ENCODE measurements at regions not wholly inside any gene's neighbourhood (a gene's known extent, or its start where the extent isn't known, plus 50 kb on each side); places are given as distances from the start of the nearest gene placed in this dataset.

DNA sequence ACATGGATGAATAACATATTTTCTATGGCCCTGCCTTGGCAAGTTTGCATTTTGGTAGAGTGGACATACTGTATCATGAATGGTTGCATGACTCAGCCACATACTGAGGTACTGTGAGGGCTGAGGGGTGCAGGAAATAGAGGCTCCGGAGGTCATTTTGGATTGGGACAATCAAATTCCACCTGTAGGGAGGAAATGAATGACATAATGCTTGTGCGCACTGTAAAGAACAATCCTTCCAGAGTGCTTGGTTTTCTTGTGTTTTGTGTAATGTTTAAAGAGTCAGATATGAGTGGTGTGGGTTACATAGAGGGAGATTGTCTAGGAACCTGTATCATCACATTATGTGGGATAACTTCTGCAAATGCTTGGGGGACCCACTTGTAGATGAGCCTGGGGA lies 329.9 kb upstream of the PROX1 start:
- no peaks in the 10 kb centered on the region for H3K4me1 ChIP-seq
- no peak overlapping the region for H3K27ac ChIP-seq
- peaks cover 0 to 8% (median 0%) of the 10 kb centered on the region in 7 donors for H3K27me3 ChIP-seq
- intact Hi-C loops (cut with DNase I), result no loop called here
- no peaks in the 10 kb centered on the region for H3K36me3 ChIP-seq
- DNase-seq, result no peak
- TF ChIP-seq, protein P1, sequence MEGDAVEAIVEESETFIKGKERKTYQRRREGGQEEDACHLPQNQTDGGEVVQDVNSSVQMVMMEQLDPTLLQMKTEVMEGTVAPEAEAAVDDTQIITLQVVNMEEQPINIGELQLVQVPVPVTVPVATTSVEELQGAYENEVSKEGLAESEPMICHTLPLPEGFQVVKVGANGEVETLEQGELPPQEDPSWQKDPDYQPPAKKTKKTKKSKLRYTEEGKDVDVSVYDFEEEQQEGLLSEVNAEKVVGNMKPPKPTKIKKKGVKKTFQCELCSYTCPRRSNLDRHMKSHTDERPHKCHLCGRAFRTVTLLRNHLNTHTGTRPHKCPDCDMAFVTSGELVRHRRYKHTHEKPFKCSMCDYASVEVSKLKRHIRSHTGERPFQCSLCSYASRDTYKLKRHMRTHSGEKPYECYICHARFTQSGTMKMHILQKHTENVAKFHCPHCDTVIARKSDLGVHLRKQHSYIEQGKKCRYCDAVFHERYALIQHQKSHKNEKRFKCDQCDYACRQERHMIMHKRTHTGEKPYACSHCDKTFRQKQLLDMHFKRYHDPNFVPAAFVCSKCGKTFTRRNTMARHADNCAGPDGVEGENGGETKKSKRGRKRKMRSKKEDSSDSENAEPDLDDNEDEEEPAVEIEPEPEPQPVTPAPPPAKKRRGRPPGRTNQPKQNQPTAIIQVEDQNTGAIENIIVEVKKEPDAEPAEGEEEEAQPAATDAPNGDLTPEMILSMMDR (IDR thresholded peaks at IDR 0.05), result no peak
- 79 to 80% methylated on average over 2 of the region's 2 CpGs for WGBS, 2 donors
- H3K9me3 ChIP-seq, result no peaks in the 10 kb centered on the region
- no peak for ATAC-seq
- H3K4me3 ChIP-seq, result no peak overlapping the region

DNA sequence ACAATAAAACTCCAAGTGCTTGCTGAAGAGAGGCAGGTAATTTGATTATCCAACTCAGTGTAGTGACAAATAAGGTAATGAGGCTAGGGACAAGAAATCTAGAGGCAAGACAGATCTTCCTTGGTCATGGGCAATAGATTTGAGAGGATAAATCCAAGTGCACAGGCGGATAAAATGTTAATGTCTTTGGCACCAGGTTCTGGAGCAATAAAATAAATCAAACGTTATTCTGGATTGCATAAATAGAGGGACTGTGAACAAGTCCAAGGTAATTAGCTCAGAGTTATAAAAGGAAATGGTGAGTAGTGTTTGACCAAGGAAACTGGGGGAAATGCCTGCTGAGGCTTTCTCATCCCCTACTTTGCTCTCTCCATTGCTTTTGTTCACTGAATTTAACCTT lies 329.3 kb upstream of the PROX1 start:
- Histone ChIP-seq H3K27me3 (peaks cover 0 to 8% (median 0%) of the 10 kb centered on the region in 7 donors), H3K27ac (no peak overlapping the region), H3K9me3 (no peaks in the 10 kb centered on the region), H3K36me3 (no peaks in the 10 kb centered on the region), H3K4me3 (no peak overlapping the region), H3K4me1 (no peaks in the 10 kb centered on the region)
- intact Hi-C loops (cut with DNase I), result no loop called here
- TF ChIP-seq, protein P1 (IDR thresholded peaks at IDR 0.05), result no peak
- ATAC-seq, result no peak
- DNase-seq, result no peak
- WGBS, 2 donors, result 60 to 69% methylated on average over 2 of the region's 2 CpGs

DNA sequence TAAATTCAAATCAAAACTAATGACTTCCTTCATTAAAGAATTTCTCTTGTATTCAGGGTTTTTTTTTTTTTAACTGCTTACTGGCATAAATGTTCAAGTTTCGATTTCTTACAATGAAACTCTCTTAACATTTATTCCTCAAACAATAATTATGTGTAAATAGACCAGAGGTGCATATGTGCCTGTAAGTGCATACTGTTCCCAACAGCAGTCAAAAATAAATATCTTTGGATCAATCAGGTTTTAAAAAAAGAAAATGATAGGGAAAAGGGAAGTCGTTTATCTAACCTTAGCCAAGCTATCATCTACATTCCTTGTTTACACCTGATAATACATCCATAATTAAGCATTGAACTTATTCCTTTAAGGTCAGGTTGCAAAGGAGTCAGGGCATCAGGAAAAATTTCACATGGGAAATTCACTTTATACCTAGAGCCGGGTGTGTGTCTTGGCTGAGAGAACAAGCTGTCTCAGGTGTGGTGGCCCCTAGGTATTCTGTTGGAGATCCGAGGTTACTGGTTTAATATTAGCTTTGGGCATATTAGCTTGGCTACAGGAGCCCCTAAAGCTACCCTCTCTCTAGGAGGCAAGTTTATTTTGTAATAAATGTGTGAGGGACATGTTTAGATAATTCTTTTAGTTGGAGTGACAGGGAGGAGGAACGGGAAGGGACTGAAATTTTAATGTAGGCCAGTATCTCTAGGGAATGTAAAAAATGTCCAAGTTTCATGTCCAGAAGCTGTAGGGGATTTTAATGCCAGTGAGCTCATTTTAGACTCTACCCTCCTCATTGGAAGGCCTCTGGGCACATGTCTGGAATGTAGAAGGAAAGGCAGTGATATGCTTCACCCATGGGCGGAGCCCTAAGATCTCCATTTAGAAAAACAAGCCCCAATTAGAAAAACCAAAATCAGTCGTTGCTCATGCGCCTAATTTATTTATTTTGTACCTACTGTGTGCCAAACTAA lies 327.9 kb upstream of the PROX1 start:
- H3K27me3 ChIP-seq, result peaks cover 0 to 12% (median 3%) of the 10 kb centered on the region in 7 donors
- DNase-seq, result no peak
- TF ChIP-seq, protein P1 (IDR thresholded peaks at IDR 0.05), result no peak
- intact Hi-C loops (cut with DNase I), result no loop called here
- H3K4me1 ChIP-seq, result no peaks in the 10 kb centered on the region
- no peaks in the 10 kb centered on the region for H3K9me3 ChIP-seq
- no peaks in the 10 kb centered on the region for H3K36me3 ChIP-seq
- no peak overlapping the region for H3K4me3 ChIP-seq
- WGBS, 2 donors, result 77 to 81% methylated on average over 8 of the region's 8 CpGs
- no peak for ATAC-seq
- no peak overlapping the region for H3K27ac ChIP-seq

DNA sequence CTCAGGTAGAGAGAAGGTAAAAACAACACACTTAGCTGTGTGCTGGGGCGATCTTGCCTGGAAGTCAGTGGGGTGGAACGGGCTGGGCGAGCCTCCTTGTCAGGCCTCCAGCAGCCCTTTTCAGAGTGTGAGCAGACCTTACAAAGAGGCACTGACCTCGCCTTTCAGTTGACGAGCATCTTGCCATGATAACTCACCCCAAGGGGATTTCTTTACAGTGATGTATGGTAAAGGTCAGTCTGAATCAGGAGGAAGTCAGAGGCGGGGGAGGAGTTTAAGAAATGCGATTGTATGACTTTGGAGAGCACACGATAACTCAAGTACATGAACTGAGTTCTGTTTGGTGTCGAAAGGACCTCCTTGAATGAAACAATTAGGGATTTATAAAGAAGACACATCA lies 326.5 kb upstream of the PROX1 start:
- Histone ChIP-seq H3K9me3 (no peaks in the 10 kb centered on the region), H3K4me3 (no peak overlapping the region), H3K27me3 (peaks cover 0 to 8% (median 1%) of the 10 kb centered on the region in 7 donors), H3K27ac (no peak overlapping the region), H3K36me3 (no peaks in the 10 kb centered on the region), H3K4me1 (no peaks in the 10 kb centered on the region)
- no peak for ATAC-seq
- intact Hi-C loops (cut with DNase I), result no loop called here
- DNase-seq, result no peak
- WGBS, 2 donors, result 51 to 64% methylated on average over 9 of the region's 9 CpGs
- TF ChIP-seq, protein P1 (IDR thresholded peaks at IDR 0.05), result no peak
